B cell (primary cell): ENCODE measurements at regions not wholly inside any gene's neighbourhood (a gene's known extent, or its start where the extent isn't known, plus 50 kb on each side); places are given as distances from the start of the nearest gene placed in this dataset.

Experiments used
- ATAC-seq: fragments of 200-7000 bp; cut with Tn5 transposase; one replicate; pipeline ENCODE4 v1.10.0; 2021; ENCODE audit warnings: low read depth, mild to moderate bottlenecking, moderate number of reproducible peaks, moderate library complexity
- CTCF ChIA-PET: fragments of 350-600 bp; sonication (Branson Sonifier 250); formaldehyde crosslinking; loops from one replicate; lab custom pipeline; 2021; ENCODE audit warnings: antibody characterized with exemption, inconsistent platforms; lab: Charles Lee
- POLR2A ChIA-PET: fragments of 350-600 bp; sonication (Branson Sonifier 250); formaldehyde crosslinking; loops from one replicate; lab custom pipeline; 2021; ENCODE audit warnings: antibody characterized with exemption; lab: Charles Lee
- DNase-seq: peaks from one replicate; pipeline ENCODE4 v3.0.0; 2013
- H2AFZ ChIP-seq: 2 replicates; pipeline ENCODE4 v1.6.1; 2012; ENCODE audit warnings: mild to moderate bottlenecking, low read depth, low read length; ENCODE audit not compliant: insufficient read depth, poor library complexity, severe bottlenecking
- H3K27ac ChIP-seq, 2 donors: 1 replicate in 1 of 2; 2 replicates in 1 of 2; pipeline ENCODE4 v1.5.1; 2012 to 2013; ENCODE audit warnings: low read length in 2 of 2, mild to moderate bottlenecking in 2 of 2, moderate library complexity in 1 of 2
- H3K27me3 ChIP-seq, 4 experiments: fragments of 200-600 bp in 1 of 4; sonication (generic) in 1 of 4; replicated peaks in 1 of 4; 1 replicate in 2 of 4; 2 replicates in 2 of 4; pipeline versions ENCODE4 v1.6.1 to v1.7.0; 2013 to 2016; ENCODE audit warnings: low read length in 3 of 4, mild to moderate bottlenecking in 2 of 4, mixed read lengths in 1 of 4, moderate library complexity in 1 of 4; ENCODE audit not compliant: insufficient read depth in 4 of 4, control insufficient read depth in 3 of 4; ENCODE audit errors: control extremely low read depth in 1 of 4
- H3K36me3 ChIP-seq, 2 experiments: replicated peaks in 1 of 2; 1 replicate in 1 of 2; 2 replicates in 1 of 2; pipeline versions ENCODE4 v1.6.1 to v1.7.1; 2013; ENCODE audit warnings: low read length in 1 of 2; ENCODE audit not compliant: insufficient read depth in 2 of 2, control insufficient read depth in 1 of 2; ENCODE audit errors: control extremely low read depth in 1 of 2, extremely low read depth in 1 of 2
- H3K4me1 ChIP-seq, 2 donors: fragments of 200-600 bp in 1 of 2; sonication (generic) in 1 of 2; 1 replicate in 1 of 2; 2 replicates in 1 of 2; pipeline versions ENCODE4 v1.5.1 to v1.6.1; 2013 to 2017; ENCODE audit warnings: low read length in 2 of 2; ENCODE audit not compliant: control insufficient read depth in 2 of 2, insufficient read depth in 2 of 2
- H3K4me2 ChIP-seq: replicated peaks from 2 replicates; pipeline ENCODE3; 2012; ENCODE audit warnings: mild to moderate bottlenecking, low read depth, low read length; ENCODE audit not compliant: poor library complexity, severe bottlenecking
- H3K4me3 ChIP-seq, 5 experiments: fragments of 200-600 bp in 1 of 5; sonication (generic) in 1 of 5; 1 replicate in 3 of 5; 2 replicates in 2 of 5; pipeline versions ENCODE4 v1.5.1 to v1.7.0; 2011 to 2016; ENCODE audit warnings: low read length in 4 of 5, mild to moderate bottlenecking in 4 of 5, low read depth in 2 of 5, control low read depth in 1 of 5, moderate library complexity in 1 of 5; ENCODE audit not compliant: insufficient read depth in 1 of 5; ENCODE audit errors: control extremely low read depth in 1 of 5, extremely low read depth in 1 of 5
- H3K79me2 ChIP-seq: fragments of 200-600 bp; sonication (generic); one replicate; pipeline ENCODE4 v1.6.0; 2016; ENCODE audit warnings: low read length; ENCODE audit not compliant: control insufficient read depth, insufficient read depth
- H3K9ac ChIP-seq: fragments of 200-600 bp; sonication (generic); 2 replicates; pipeline ENCODE4 v1.6.1; 2017; ENCODE audit warnings: mild to moderate bottlenecking, low read length, moderate library complexity
- H3K9me3 ChIP-seq, 3 donors: one replicate each; pipeline versions ENCODE4 v1.6.1 to v1.7.1; 2013; ENCODE audit warnings: low read length in 2 of 3; ENCODE audit not compliant: control insufficient read depth in 2 of 3, insufficient read depth in 1 of 3; ENCODE audit errors: control extremely low read depth in 1 of 3
- H4K20me1 ChIP-seq: 2 replicates; pipeline ENCODE4 v1.6.0; 2012; ENCODE audit warnings: mild to moderate bottlenecking, low read length; ENCODE audit not compliant: insufficient read depth, control insufficient read depth, poor library complexity, severe bottlenecking
- H3K27ac Mint-ChIP-seq: one replicate; pipeline ENCODE4 v1.8.0; 2021; ENCODE audit warnings: mixed read lengths
- H3K27me3 Mint-ChIP-seq: one replicate; pipeline ENCODE4 v1.8.0; 2021; ENCODE audit warnings: mixed read lengths
- H3K4me1 Mint-ChIP-seq: one replicate; pipeline ENCODE4 v1.8.0; 2021; ENCODE audit warnings: mixed read lengths
- H3K4me3 Mint-ChIP-seq: one replicate; pipeline ENCODE4 v1.8.0; 2021; ENCODE audit warnings: mixed read lengths
- H3K9me3 Mint-ChIP-seq: one replicate; pipeline ENCODE4 v1.8.0; 2022; ENCODE audit warnings: mixed read lengths; ENCODE audit not compliant: insufficient read depth
- EZH2 ChIP-seq: IDR thresholded peaks from 2 replicates; pipeline ENCODE4 v1.6.1; 2012; ENCODE audit warnings: borderline replicate concordance, low read depth, mild to moderate bottlenecking, moderate library complexity, low read length; ENCODE audit not compliant: insufficient read depth, poor library complexity, severe bottlenecking
- WGBS: methylation state at CpG from one replicate; pipeline ENCODE4 v1.1.5; 2013; ENCODE audit warnings: missing lambda C conversion rate; ENCODE audit not compliant: insufficient coverage; 5-methylcytosine and 5-hydroxymethylcytosine counted together
- intact Hi-C: fragments of 100-400 bp; cut with micrococcal nuclease; formaldehyde crosslinking; loops from one replicate; pipeline ENCODE4 v1.10.0; 2022
- TF ChIP-seq, protein P1 (sequence below): fragments of 200-600 bp; IDR thresholded peaks from one replicate; pipeline ENCODE4 v1.8.0; 2022; ENCODE audit warnings: antibody characterized with exemption, mild to moderate bottlenecking

- ChIA-PET POLR2A (no interaction called here), CTCF (interaction anchor here (1.0 to 2.6 kb wide), 6 partner anchors 12 to 265 kb away, joined by 3 to 9 read pairs (median 4); no protein-coding TSS in a partner anchor)
- no peaks in the 10 kb centered on the region for H3K9me3 ChIP-seq
- Mint-ChIP-seq H3K4me3 (peak overlapping the region; percentile 44), H3K4me1 (peaks cover 53% of the 10 kb centered on the region), H3K27me3 (no peaks in the 10 kb centered on the region), H3K9me3 (peaks cover 3% of the 10 kb centered on the region), H3K27ac (peak overlapping the region; percentile 78)
- H3K4me3 ChIP-seq = no peak overlapping the region
- no peak overlapping the region for H3K27ac ChIP-seq
- H3K4me1 ChIP-seq = peaks cover 32 to 42% of the 10 kb centered on the region in 2 donors
- peaks cover 7% of the 10 kb centered on the region for H4K20me1 ChIP-seq
- no peaks in the 10 kb centered on the region for H3K36me3 ChIP-seq
- H2AFZ ChIP-seq = no peak overlapping the region
- H3K27me3 ChIP-seq = no peaks in the 10 kb centered on the region
- H3K79me2 ChIP-seq = peaks cover 67% of the 10 kb centered on the region
- no peak overlapping the region for H3K9ac ChIP-seq
- TF ChIP-seq, protein P1, sequence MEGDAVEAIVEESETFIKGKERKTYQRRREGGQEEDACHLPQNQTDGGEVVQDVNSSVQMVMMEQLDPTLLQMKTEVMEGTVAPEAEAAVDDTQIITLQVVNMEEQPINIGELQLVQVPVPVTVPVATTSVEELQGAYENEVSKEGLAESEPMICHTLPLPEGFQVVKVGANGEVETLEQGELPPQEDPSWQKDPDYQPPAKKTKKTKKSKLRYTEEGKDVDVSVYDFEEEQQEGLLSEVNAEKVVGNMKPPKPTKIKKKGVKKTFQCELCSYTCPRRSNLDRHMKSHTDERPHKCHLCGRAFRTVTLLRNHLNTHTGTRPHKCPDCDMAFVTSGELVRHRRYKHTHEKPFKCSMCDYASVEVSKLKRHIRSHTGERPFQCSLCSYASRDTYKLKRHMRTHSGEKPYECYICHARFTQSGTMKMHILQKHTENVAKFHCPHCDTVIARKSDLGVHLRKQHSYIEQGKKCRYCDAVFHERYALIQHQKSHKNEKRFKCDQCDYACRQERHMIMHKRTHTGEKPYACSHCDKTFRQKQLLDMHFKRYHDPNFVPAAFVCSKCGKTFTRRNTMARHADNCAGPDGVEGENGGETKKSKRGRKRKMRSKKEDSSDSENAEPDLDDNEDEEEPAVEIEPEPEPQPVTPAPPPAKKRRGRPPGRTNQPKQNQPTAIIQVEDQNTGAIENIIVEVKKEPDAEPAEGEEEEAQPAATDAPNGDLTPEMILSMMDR = no peak
- no peak for TF ChIP-seq EZH2
- intact Hi-C loops = loop anchor here (2.0 to 5.0 kb wide), 3 partner anchors 14 to 177 kb away; no protein-coding TSS in a partner anchor
- H3K4me2 ChIP-seq = peak overlapping the region; percentile 56
- WGBS = 60% methylated on average over 1 of the region's 3 CpGs
- ATAC-seq (no peak), DNase-seq (no peak)
Observed at GRCh38 chr7:18400726-18401125, 94.8 kb upstream of the HDAC9 start.

- H3K9me3 ChIP-seq = no peaks in the 10 kb centered on the region
- ChIA-PET CTCF (interaction anchor here (1.0 to 2.6 kb wide), 8 partner anchors 13 to 264 kb away, joined by 3 to 9 read pairs (median 4); no protein-coding TSS in a partner anchor), POLR2A (no interaction called here)
- intact Hi-C loops = loop anchor here (2.0 to 5.0 kb wide), 3 partner anchors 15 to 176 kb away; no protein-coding TSS in a partner anchor
- H3K27me3 ChIP-seq = no peaks in the 10 kb centered on the region
- ATAC-seq (no peak), DNase-seq (peak; percentile 37)
- no peaks in the 10 kb centered on the region for H3K36me3 ChIP-seq
- peaks cover 34 to 43% of the 10 kb centered on the region in 2 donors for H3K4me1 ChIP-seq
- peaks cover 62% of the 10 kb centered on the region for H3K79me2 ChIP-seq
- peak overlapping the region in 1 of 5 experiments; percentile 31 for H3K4me3 ChIP-seq
- WGBS = no CpG with 5 or more reads among the region's 1 CpG
- TF ChIP-seq, protein P1 = no peak
- no peak for TF ChIP-seq EZH2
- H3K4me2 ChIP-seq = peak overlapping the region; percentile 56
- no peak overlapping the region for H2AFZ ChIP-seq
- Mint-ChIP-seq H3K4me1 (peaks cover 55% of the 10 kb centered on the region), H3K27me3 (no peaks in the 10 kb centered on the region), H3K4me3 (peak overlapping the region; percentile 68), H3K9me3 (peaks cover 3% of the 10 kb centered on the region), H3K27ac (peak overlapping the region; percentile 70)
- H3K27ac ChIP-seq = peak overlapping the region; percentile 27 to 33
- peaks cover 7% of the 10 kb centered on the region for H4K20me1 ChIP-seq
- peak overlapping the region; percentile 1 for H3K9ac ChIP-seq
Observed at GRCh38 chr7:18401757-18402156, 93.8 kb upstream of the HDAC9 start.
